Glutamatergic neuron (in vitro differentiated cells): ENCODE measurements at regions not wholly inside any gene's neighbourhood (a gene's known extent, or its start where the extent isn't known, plus 50 kb on each side); places are given as distances from the start of the nearest gene placed in this dataset.

Source experiments
- DNase-seq: peaks from one replicate; pipeline ENCODE4 v3.0.0; 2022
- H3K27ac Mint-ChIP-seq: one replicate; pipeline ENCODE4 v1.8.0; 2020; ENCODE audit warnings: mild to moderate bottlenecking, mixed read lengths, inconsistent platforms; ENCODE audit not compliant: unreplicated experiment
- H3K27me3 Mint-ChIP-seq: one replicate; pipeline ENCODE4 v1.8.0; 2020; ENCODE audit warnings: mild to moderate bottlenecking, moderate library complexity, mixed read lengths, inconsistent platforms; ENCODE audit not compliant: unreplicated experiment
- H3K36me3 Mint-ChIP-seq: one replicate; pipeline ENCODE4 v1.8.0; 2020; ENCODE audit warnings: mild to moderate bottlenecking, mixed read lengths, inconsistent platforms; ENCODE audit not compliant: unreplicated experiment
- H3K4me1 Mint-ChIP-seq: one replicate; pipeline ENCODE4 v1.8.0; 2020; ENCODE audit warnings: mild to moderate bottlenecking, low read depth, mixed read lengths, inconsistent platforms; ENCODE audit not compliant: unreplicated experiment
- H3K4me3 Mint-ChIP-seq: one replicate; pipeline ENCODE4 v1.8.0; 2020; ENCODE audit warnings: mild to moderate bottlenecking, mixed read lengths, inconsistent platforms; ENCODE audit not compliant: unreplicated experiment
- H3K9me3 Mint-ChIP-seq: one replicate; pipeline ENCODE4 v1.8.0; 2020; ENCODE audit warnings: mild to moderate bottlenecking, moderate library complexity, mixed read lengths, inconsistent platforms; ENCODE audit not compliant: unreplicated experiment
- TF ChIP-seq, protein P1 (sequence below): fragments of 200-600 bp; sonication (generic); IDR thresholded peaks from one replicate; pipeline ENCODE4 v1.5.0; 2021; ENCODE audit not compliant: partially characterized antibody, unreplicated experiment

DNA sequence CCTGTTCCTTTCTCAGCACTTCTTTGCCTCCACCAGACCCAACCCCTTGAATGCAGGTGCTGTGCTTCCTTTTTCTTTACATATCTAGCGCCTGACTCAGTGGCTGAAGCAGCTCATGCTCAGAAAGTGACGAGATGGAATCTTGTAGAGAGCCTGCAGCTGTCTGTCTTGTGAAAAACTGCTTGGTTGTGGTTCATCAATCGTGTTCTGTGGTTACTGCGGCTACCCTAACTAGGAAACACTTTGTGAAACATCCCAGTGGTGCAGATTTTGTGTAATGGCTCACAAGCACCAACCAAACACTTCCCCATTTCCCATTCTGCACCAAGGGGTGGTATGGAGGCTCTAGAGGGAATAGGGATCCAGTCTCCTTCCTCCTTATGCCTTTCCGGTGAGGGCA is 307.2 kb upstream of the MMADHC start:
- H3K27ac Mint-ChIP-seq = no peak overlapping the region
- no peak overlapping the region for H3K4me3 Mint-ChIP-seq

DNA sequence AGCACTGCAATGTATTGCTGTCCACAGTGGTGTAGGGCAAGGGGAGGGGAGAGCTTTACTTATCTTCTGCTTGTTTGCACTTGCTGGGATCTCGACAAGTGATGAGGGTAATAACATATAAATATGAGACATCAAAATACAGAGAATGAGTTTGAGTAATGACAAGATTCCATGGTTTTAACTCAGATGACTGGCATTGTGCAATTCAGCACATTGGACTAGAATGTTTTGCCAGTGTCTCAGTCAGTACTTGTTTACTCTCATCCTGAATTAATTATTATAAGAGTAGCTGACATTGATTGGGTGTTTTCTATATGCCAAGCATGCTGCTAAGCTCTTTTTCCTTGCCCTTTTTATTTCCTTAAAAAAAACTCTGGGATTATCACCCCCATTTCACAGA is 306.7 kb upstream of the MMADHC start:
- Mint-ChIP-seq H3K4me1 (no peaks in the 10 kb centered on the region), H3K9me3 (no peaks in the 10 kb centered on the region), H3K4me3 (no peak overlapping the region), H3K27ac (no peak overlapping the region), H3K27me3 (peaks cover 2% of the 10 kb centered on the region), H3K36me3 (no peaks in the 10 kb centered on the region)
- DNase-seq = no peak
- TF ChIP-seq, protein P1, sequence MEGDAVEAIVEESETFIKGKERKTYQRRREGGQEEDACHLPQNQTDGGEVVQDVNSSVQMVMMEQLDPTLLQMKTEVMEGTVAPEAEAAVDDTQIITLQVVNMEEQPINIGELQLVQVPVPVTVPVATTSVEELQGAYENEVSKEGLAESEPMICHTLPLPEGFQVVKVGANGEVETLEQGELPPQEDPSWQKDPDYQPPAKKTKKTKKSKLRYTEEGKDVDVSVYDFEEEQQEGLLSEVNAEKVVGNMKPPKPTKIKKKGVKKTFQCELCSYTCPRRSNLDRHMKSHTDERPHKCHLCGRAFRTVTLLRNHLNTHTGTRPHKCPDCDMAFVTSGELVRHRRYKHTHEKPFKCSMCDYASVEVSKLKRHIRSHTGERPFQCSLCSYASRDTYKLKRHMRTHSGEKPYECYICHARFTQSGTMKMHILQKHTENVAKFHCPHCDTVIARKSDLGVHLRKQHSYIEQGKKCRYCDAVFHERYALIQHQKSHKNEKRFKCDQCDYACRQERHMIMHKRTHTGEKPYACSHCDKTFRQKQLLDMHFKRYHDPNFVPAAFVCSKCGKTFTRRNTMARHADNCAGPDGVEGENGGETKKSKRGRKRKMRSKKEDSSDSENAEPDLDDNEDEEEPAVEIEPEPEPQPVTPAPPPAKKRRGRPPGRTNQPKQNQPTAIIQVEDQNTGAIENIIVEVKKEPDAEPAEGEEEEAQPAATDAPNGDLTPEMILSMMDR = no peak

More for the DNA sequence above, 307.2 kb upstream of the MMADHC start:
- TF ChIP-seq, protein P1 = no peak
- no peaks in the 10 kb centered on the region for H3K9me3 Mint-ChIP-seq
- no peaks in the 10 kb centered on the region for H3K4me1 Mint-ChIP-seq
- H3K27me3 Mint-ChIP-seq = peaks cover 2% of the 10 kb centered on the region
- no peak for DNase-seq
- no peaks in the 10 kb centered on the region for H3K36me3 Mint-ChIP-seq

DNA sequence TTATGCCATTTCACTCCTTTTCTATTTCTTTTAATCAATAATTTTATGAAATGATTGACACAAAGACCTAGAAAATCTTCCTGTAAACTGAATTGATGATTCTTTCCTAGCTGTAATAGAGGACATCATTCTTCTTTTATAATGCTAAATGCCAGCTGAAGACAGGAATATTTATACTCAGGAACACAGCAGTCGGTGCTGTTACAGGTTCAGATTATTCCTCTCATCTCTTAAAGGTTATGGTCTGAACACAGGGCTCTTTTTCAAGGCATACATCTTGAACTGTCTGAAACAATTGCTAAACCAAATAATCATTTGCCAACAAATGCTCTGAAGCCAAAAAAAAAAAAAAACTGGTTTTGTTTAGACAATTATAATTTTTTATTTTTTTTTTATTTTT is 305.0 kb upstream of the MMADHC start:
- no peak for DNase-seq
- Mint-ChIP-seq H3K27ac (no peak overlapping the region), H3K36me3 (no peaks in the 10 kb centered on the region), H3K9me3 (no peaks in the 10 kb centered on the region), H3K4me3 (no peak overlapping the region), H3K27me3 (peaks cover 2% of the 10 kb centered on the region), H3K4me1 (no peaks in the 10 kb centered on the region)
- TF ChIP-seq, protein P1 = no peak

DNA sequence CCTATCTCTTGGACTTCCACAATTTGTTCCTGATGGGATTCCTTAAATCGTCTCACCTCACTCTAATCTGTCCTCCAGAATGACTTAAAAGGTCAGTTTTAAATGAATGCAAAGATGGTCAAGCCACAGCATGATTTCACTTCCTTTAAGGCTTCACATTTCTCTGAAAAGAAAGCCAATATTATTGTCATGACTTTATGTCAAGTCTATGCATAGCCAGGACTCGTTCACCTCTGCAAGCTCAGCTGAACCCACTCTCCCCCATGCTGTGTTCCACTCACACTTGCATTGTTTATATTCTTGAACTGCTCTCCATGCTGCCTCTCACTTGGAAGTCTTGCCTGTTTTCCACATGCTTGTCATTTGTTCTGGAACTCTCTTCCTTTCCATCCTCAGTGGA is 298.4 kb upstream of the MMADHC start:
- H3K36me3 Mint-ChIP-seq = no peaks in the 10 kb centered on the region
- no peaks in the 10 kb centered on the region for H3K4me1 Mint-ChIP-seq
- H3K27ac Mint-ChIP-seq = no peak overlapping the region
- TF ChIP-seq, protein P1 = no peak
- no peaks in the 10 kb centered on the region for H3K9me3 Mint-ChIP-seq
- no peak for DNase-seq
- H3K4me3 Mint-ChIP-seq = no peak overlapping the region
- H3K27me3 Mint-ChIP-seq = peaks cover 1% of the 10 kb centered on the region

DNA sequence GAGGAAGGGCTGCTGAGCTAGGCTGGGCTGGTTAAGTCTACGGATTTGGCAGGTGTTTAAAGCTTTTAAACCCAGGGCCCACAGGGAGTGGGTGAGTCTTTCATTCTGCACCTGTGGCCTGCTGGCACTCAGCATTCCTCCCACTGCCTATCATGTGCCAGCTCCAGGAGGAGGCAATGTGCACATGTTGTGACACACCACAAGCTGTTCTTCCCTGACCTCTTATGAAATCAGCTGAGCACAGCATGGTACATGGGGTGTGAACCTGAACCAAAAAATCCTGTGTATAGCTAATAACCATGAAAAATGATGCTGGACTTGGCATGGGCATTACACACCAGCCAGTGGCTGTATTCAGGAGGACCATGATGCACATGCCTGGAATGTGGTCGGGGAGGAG is 297.9 kb upstream of the MMADHC start:
- Mint-ChIP-seq H3K27ac (no peak overlapping the region), H3K27me3 (peaks cover 1% of the 10 kb centered on the region), H3K4me3 (no peak overlapping the region), H3K36me3 (no peaks in the 10 kb centered on the region), H3K9me3 (no peaks in the 10 kb centered on the region), H3K4me1 (no peaks in the 10 kb centered on the region)
- no peak for DNase-seq
- TF ChIP-seq, protein P1 = no peak
